ENCODE measurements at regions not wholly inside any gene's neighbourhood (a gene's known extent, or its start where the extent isn't known, plus 50 kb on each side); places are given as distances from the start of the nearest gene placed in this dataset.

- TF ChIP-seq CTCF (IDR thresholded peaks at IDR 0.05; ENCODE audit: insufficient read depth, low read depth, low read length) (no peak), EZH2 (IDR thresholded peaks at IDR 0.05; ENCODE audit: insufficient read depth, low read length) (no peak)
Observed at GRCh38 chr10:4546500-4546899, 279.5 kb upstream of the AKR1E2 start.
